ENCODE measurements at regions not wholly inside any gene's neighbourhood (a gene's known extent, or its start where the extent isn't known, plus 50 kb on each side); places are given as distances from the start of the nearest gene placed in this dataset.

GRCh38 chr16:13557418-13557817 lies 362.5 kb upstream of the ERCC4 start:
- Histone ChIP-seq H3K4me2 (ENCODE audit: low read length) (no peak overlapping the region), H3K27me3 (ENCODE audit: insufficient read depth, low read length) (no peaks in the 10 kb centered on the region), H3K9me3 (ENCODE audit: low read length) (no peaks in the 10 kb centered on the region), H3F3A (ENCODE audit: insufficient read depth, low read length) (no peaks in the 10 kb centered on the region), H3K27ac (ENCODE audit: low read depth, low read length, poor library complexity, severe bottlenecking) (no peak overlapping the region), H3K4me3 (ENCODE audit: low read depth, low read length, poor library complexity, severe bottlenecking) (no peak overlapping the region), H3K79me2 (ENCODE audit: insufficient read depth, low read length) (no peaks in the 10 kb centered on the region), H3K36me3 (ENCODE audit: insufficient read depth, low read length) (no peaks in the 10 kb centered on the region), H4K20me1 (ENCODE audit: insufficient read depth, low read length) (no peaks in the 10 kb centered on the region), H2AFZ (ENCODE audit: low read length) (no peak overlapping the region), H3K4me1 (ENCODE audit: insufficient read depth, low read length, severe bottlenecking) (no peaks in the 10 kb centered on the region), H3K9me2 (ENCODE audit: low read depth, low read length) (no peaks in the 10 kb centered on the region), H3K9ac (ENCODE audit: low read length) (no peak overlapping the region)
- TF ChIP-seq EZH2 (IDR thresholded peaks at IDR 0.05; ENCODE audit: borderline replicate concordance, low read length), result no peak
- TF ChIP-seq CTCF (IDR thresholded peaks at IDR 0.05; ENCODE audit: low read length), result no peak

GRCh38 chr16:13558752-13559151 lies 361.2 kb upstream of the ERCC4 start:
- Histone ChIP-seq H3K4me3 (ENCODE audit: low read depth, low read length, poor library complexity, severe bottlenecking) (no peak overlapping the region), H3K4me1 (ENCODE audit: insufficient read depth, low read length, severe bottlenecking) (no peaks in the 10 kb centered on the region), H3K9me3 (ENCODE audit: low read length) (no peaks in the 10 kb centered on the region), H3K27ac (ENCODE audit: low read depth, low read length, poor library complexity, severe bottlenecking) (no peak overlapping the region), H3K9me2 (ENCODE audit: low read depth, low read length) (no peaks in the 10 kb centered on the region), H4K20me1 (ENCODE audit: insufficient read depth, low read length) (no peaks in the 10 kb centered on the region), H2AFZ (ENCODE audit: low read length) (no peak overlapping the region), H3K36me3 (ENCODE audit: insufficient read depth, low read length) (no peaks in the 10 kb centered on the region), H3K4me2 (ENCODE audit: low read length) (no peak overlapping the region), H3K79me2 (ENCODE audit: insufficient read depth, low read length) (no peaks in the 10 kb centered on the region), H3K9ac (ENCODE audit: low read length) (no peak overlapping the region), H3F3A (ENCODE audit: insufficient read depth, low read length) (no peaks in the 10 kb centered on the region), H3K27me3 (ENCODE audit: insufficient read depth, low read length) (no peaks in the 10 kb centered on the region)
- TF ChIP-seq CTCF (IDR thresholded peaks at IDR 0.05; ENCODE audit: low read length) (no peak), EZH2 (IDR thresholded peaks at IDR 0.05; ENCODE audit: borderline replicate concordance, low read length) (no peak)

GRCh38 chr16:13559624-13560023 lies 360.3 kb upstream of the ERCC4 start:
- H3K4me1 ChIP-seq (ENCODE audit: insufficient read depth, low read length, severe bottlenecking), result no peaks in the 10 kb centered on the region
- H3K36me3 ChIP-seq (ENCODE audit: insufficient read depth, low read length), result no peaks in the 10 kb centered on the region
- no peaks in the 10 kb centered on the region for H3F3A ChIP-seq (ENCODE audit: insufficient read depth, low read length)
- TF ChIP-seq CTCF (IDR thresholded peaks at IDR 0.05; ENCODE audit: low read length), result no peak
- TF ChIP-seq EZH2 (IDR thresholded peaks at IDR 0.05; ENCODE audit: borderline replicate concordance, low read length), result no peak
- H3K9me3 ChIP-seq (ENCODE audit: low read length), result no peaks in the 10 kb centered on the region
- H4K20me1 ChIP-seq (ENCODE audit: insufficient read depth, low read length), result no peaks in the 10 kb centered on the region
- no peak overlapping the region for H3K9ac ChIP-seq (ENCODE audit: low read length)
- H2AFZ ChIP-seq (ENCODE audit: low read length), result no peak overlapping the region
- H3K4me2 ChIP-seq (ENCODE audit: low read length), result no peak overlapping the region
- no peak overlapping the region for H3K4me3 ChIP-seq (ENCODE audit: low read depth, low read length, poor library complexity, severe bottlenecking)
- no peaks in the 10 kb centered on the region for H3K9me2 ChIP-seq (ENCODE audit: low read depth, low read length)
- 0 out of 2 replicates have a peak, but pooled peaks cover 4% of the 10 kb centered on the region for H3K27me3 ChIP-seq (ENCODE audit: insufficient read depth, low read length)
- H3K27ac ChIP-seq (ENCODE audit: low read depth, low read length, poor library complexity, severe bottlenecking), result no peak overlapping the region
- no peaks in the 10 kb centered on the region for H3K79me2 ChIP-seq (ENCODE audit: insufficient read depth, low read length)
